Stomach (tissue), 8 donors: ENCODE measurements at regions not wholly inside any gene's neighbourhood (a gene's known extent, or its start where the extent isn't known, plus 50 kb on each side); places are given as distances from the start of the nearest gene placed in this dataset.

Source experiments
- DNase-seq, 2 donors: peaks; one replicate each; pipeline versions ENCODE4 v3.0.0 to v3.0.0-alpha.2; 2013 to 2019
- H3K27ac ChIP-seq, 5 donors: fragments of 200-600 bp in 4 of 5; sonication (generic) in 4 of 5; one replicate each; pipeline ENCODE4 v1.5.1; 2013 to 2019; ENCODE audit warnings: mild to moderate bottlenecking in 1 of 5, moderate library complexity in 1 of 5
- H3K27me3 ChIP-seq, 3 donors: fragments of 200-600 bp; sonication (generic); one replicate each; pipeline ENCODE4 v1.5.1; 2017 to 2019; ENCODE audit warnings: mixed run types in 1 of 3
- H3K36me3 ChIP-seq, 4 donors: fragments of 200-600 bp; sonication (generic); 1 replicate in 3 of 4; 2 replicates in 1 of 4; pipeline ENCODE4 v1.5.1; 2016 to 2019
- H3K4me1 ChIP-seq, 4 donors: fragments of 200-600 bp; sonication (generic); one replicate each; pipeline ENCODE4 v1.5.1; 2016 to 2019
- H3K4me3 ChIP-seq, 4 donors: fragments of 200-600 bp; sonication (generic) in 3 of 4; one replicate each; pipeline ENCODE4 v1.5.1; 2016 to 2019; ENCODE audit warnings: mild to moderate bottlenecking in 1 of 4
- H3K9me3 ChIP-seq, 4 donors: fragments of 200-600 bp; sonication (generic); one replicate each; pipeline ENCODE4 v1.5.1; 2016 to 2019
- CTCF ChIP-seq, 7 experiments: fragments of 450-650 bp in 4 of 7; fragments of 200-600 bp in 3 of 7; sonication (generic) in 3 of 7; IDR thresholded peaks; one replicate each; pipeline ENCODE4 v1.5.1; 2016 to 2019; ENCODE audit warnings: antibody characterized with exemption in 7 of 7, control low read depth in 2 of 7, mild to moderate bottlenecking in 1 of 7
- EP300 ChIP-seq: sonication (generic); formaldehyde crosslinking; IDR thresholded peaks from one replicate; pipeline ENCODE4 v1.6.1; 2017; ENCODE audit warnings: antibody characterized with exemption
- POLR2A ChIP-seq, 4 donors: fragments of 450-650 bp; IDR thresholded peaks; one replicate each; pipeline ENCODE4 v1.6.1; 2016; ENCODE audit warnings: antibody characterized with exemption in 4 of 4, control low read depth in 2 of 4, mild to moderate bottlenecking in 1 of 4, moderate library complexity in 1 of 4
- POLR2AphosphoS5 ChIP-seq, 3 donors: sonication (generic); formaldehyde crosslinking; IDR thresholded peaks; one replicate each; pipeline ENCODE4 v1.6.1; 2016; ENCODE audit warnings: antibody characterized with exemption in 3 of 3
- WGBS, 5 donors: extraction: QIAGEN DNeasy Blood & Tissue Kit in 3 of 5; methylation state at CpG; one replicate each; pipeline versions ENCODE4 v1.1.5 to v1.1.7; 2013 to 2018; 5-methylcytosine and 5-hydroxymethylcytosine counted together
- intact Hi-C: fragments of 100-400 bp; cut with DNase I; formaldehyde crosslinking; loops from one replicate; pipeline ENCODE4 v1.15.1; 2023; ENCODE audit warnings: low total_unique reads
- donor health status: healthy with polysubstance abuse.
- donor health status: Bipolar disorder and iron deficiency.
- donor health status: healthy.

- Histone ChIP-seq H3K4me1 (no peaks in the 10 kb centered on the region), H3K4me3 (no peak overlapping the region), H3K9me3 (peaks cover 0 to 3% (median 0%) of the 10 kb centered on the region in 4 donors), H3K27ac (no peak overlapping the region), H3K36me3 (no peaks in the 10 kb centered on the region), H3K27me3 (no peaks in the 10 kb centered on the region)
- DNase-seq: no peak
- TF ChIP-seq POLR2AphosphoS5 (IDR thresholded peaks at IDR 0.05) (no peak), POLR2A (IDR thresholded peaks at IDR 0.05) (no peak), EP300 (no peak), CTCF (IDR thresholded peaks at IDR 0.05) (no peak)
- 70 to 78% (median 73%) methylated on average over 4 of the region's 4 CpGs for WGBS, 5 donors
- intact Hi-C loops: no loop called here
Observed at GRCh38 chr6:120576061-120576460, 758.2 kb downstream of the TBC1D32 start.

GRCh38 chr6:120569714-120570113 is 764.6 kb downstream of the TBC1D32 start:
- Histone ChIP-seq H3K36me3 (no peaks in the 10 kb centered on the region), H3K4me3 (no peak overlapping the region), H3K27me3 (no peaks in the 10 kb centered on the region), H3K4me1 (no peaks in the 10 kb centered on the region), H3K9me3 (no peaks in the 10 kb centered on the region), H3K27ac (no peak overlapping the region)
- intact Hi-C loops: no loop called here
- DNase-seq: no peak
- TF ChIP-seq EP300 (no peak), POLR2A (IDR thresholded peaks at IDR 0.05) (no peak), POLR2AphosphoS5 (IDR thresholded peaks at IDR 0.05) (no peak), CTCF (IDR thresholded peaks at IDR 0.05) (no peak)
- WGBS, 5 donors: 64 to 90% (median 85%) methylated on average over 1 of the region's 1 CpG

GRCh38 chr6:120564779-120565178 is 769.5 kb downstream of the TBC1D32 start:
- no peak for DNase-seq
- WGBS, 5 donors: 74 to 88% (median 84%) methylated on average over 3 of the region's 3 CpGs
- Histone ChIP-seq H3K4me3 (no peak overlapping the region), H3K9me3 (peaks cover 0 to 5% (median 0%) of the 10 kb centered on the region in 4 donors), H3K36me3 (no peaks in the 10 kb centered on the region), H3K27ac (no peak overlapping the region), H3K4me1 (no peaks in the 10 kb centered on the region), H3K27me3 (no peaks in the 10 kb centered on the region)
- no peak for TF ChIP-seq POLR2AphosphoS5 (IDR thresholded peaks at IDR 0.05)
- TF ChIP-seq EP300: no peak
- TF ChIP-seq POLR2A (IDR thresholded peaks at IDR 0.05): no peak
- TF ChIP-seq CTCF (IDR thresholded peaks at IDR 0.05): no peak
- intact Hi-C loops: no loop called here

- WGBS, 5 donors: 82 to 91% (median 85%) methylated on average over 2 of the region's 2 CpGs
- H3K9me3 ChIP-seq: peaks cover 0 to 5% (median 0%) of the 10 kb centered on the region in 4 donors
- intact Hi-C loops: no loop called here
- H3K36me3 ChIP-seq: no peaks in the 10 kb centered on the region
- H3K4me3 ChIP-seq: no peak overlapping the region
- no peak overlapping the region for H3K27ac ChIP-seq
- TF ChIP-seq POLR2AphosphoS5 (IDR thresholded peaks at IDR 0.05): no peak
- TF ChIP-seq EP300: no peak
- TF ChIP-seq POLR2A (IDR thresholded peaks at IDR 0.05): no peak
- no peak for TF ChIP-seq CTCF (IDR thresholded peaks at IDR 0.05)
- H3K27me3 ChIP-seq: no peaks in the 10 kb centered on the region
- no peak for DNase-seq
- no peaks in the 10 kb centered on the region for H3K4me1 ChIP-seq
Observed at GRCh38 chr6:120558294-120558693, 776.0 kb downstream of the TBC1D32 start.
